ENCODE measurements at regions not wholly inside any gene's neighbourhood (a gene's known extent, or its start where the extent isn't known, plus 50 kb on each side); places are given as distances from the start of the nearest gene placed in this dataset.

- Histone ChIP-seq H3K4me1 (ENCODE audit: low read depth) (no peaks in the 10 kb centered on the region), H3K9me3 (no peaks in the 10 kb centered on the region), H3K4me3 (no peak overlapping the region), H3K36me3 (ENCODE audit: low read depth) (no peaks in the 10 kb centered on the region)
- intact Hi-C loops (cut with DNase I, micrococcal nuclease), result no loop called here
- TF ChIP-seq CTCF (IDR thresholded peaks at IDR 0.05), result no peak
- no peak for DNase-seq
- ATAC-seq, result no peak
Observed at GRCh38 chr6:9455864-9456658, 958.8 kb downstream of the TFAP2A start.

- peaks cover 6% of the 10 kb centered on the region for H3K9me3 ChIP-seq
- DNase-seq (no peak), ATAC-seq (no peak)
- no peaks in the 10 kb centered on the region for H3K36me3 ChIP-seq (ENCODE audit: low read depth)
- no peak overlapping the region for H3K4me3 ChIP-seq
- no peak for TF ChIP-seq CTCF (IDR thresholded peaks at IDR 0.05)
- no peaks in the 10 kb centered on the region for H3K4me1 ChIP-seq (ENCODE audit: low read depth)
- intact Hi-C loops (cut with DNase I, micrococcal nuclease), result no loop called here
Observed at GRCh38 chr6:9439621-9440330, 975.1 kb downstream of the TFAP2A start.

GRCh38 chr6:9437836-9438235 lies 977.0 kb downstream of the TFAP2A start:
- ATAC-seq (no peak), DNase-seq (no peak)
- TF ChIP-seq CTCF (IDR thresholded peaks at IDR 0.05), result no peak
- Histone ChIP-seq H3K4me1 (ENCODE audit: low read depth) (no peaks in the 10 kb centered on the region), H3K9me3 (no peaks in the 10 kb centered on the region), H3K36me3 (ENCODE audit: low read depth) (no peaks in the 10 kb centered on the region), H3K4me3 (no peak overlapping the region)
- intact Hi-C loops (cut with DNase I, micrococcal nuclease), result no loop called here

- DNase-seq, result no peak
- Histone ChIP-seq H3K4me1 (ENCODE audit: low read depth) (no peaks in the 10 kb centered on the region), H3K9me3 (no peaks in the 10 kb centered on the region), H3K36me3 (ENCODE audit: low read depth) (no peaks in the 10 kb centered on the region), H3K4me3 (no peak overlapping the region)
- ATAC-seq, result no peak
- no peak for TF ChIP-seq CTCF (IDR thresholded peaks at IDR 0.05)
- intact Hi-C loops (cut with DNase I, micrococcal nuclease), result no loop called here
Observed at GRCh38 chr6:9435281-9435680, 979.6 kb downstream of the TFAP2A start.

- no peak for TF ChIP-seq CTCF (IDR thresholded peaks at IDR 0.05)
- no peak for DNase-seq
Observed at GRCh38 chr6:9431945-9432344, 982.9 kb downstream of the TFAP2A start.

More at GRCh38 chr6:9431945-9432344, 982.9 kb downstream of the TFAP2A start:
- intact Hi-C loops (cut with DNase I, micrococcal nuclease), result no loop called here
- Histone ChIP-seq H3K9me3 (no peaks in the 10 kb centered on the region), H3K4me1 (ENCODE audit: low read depth) (no peaks in the 10 kb centered on the region), H3K36me3 (ENCODE audit: low read depth) (no peaks in the 10 kb centered on the region), H3K4me3 (no peak overlapping the region)
- ATAC-seq, result no peak
